ENCODE measurements at regions not wholly inside any gene's neighbourhood (a gene's known extent, or its start where the extent isn't known, plus 50 kb on each side); places are given as distances from the start of the nearest gene placed in this dataset.

DNA sequence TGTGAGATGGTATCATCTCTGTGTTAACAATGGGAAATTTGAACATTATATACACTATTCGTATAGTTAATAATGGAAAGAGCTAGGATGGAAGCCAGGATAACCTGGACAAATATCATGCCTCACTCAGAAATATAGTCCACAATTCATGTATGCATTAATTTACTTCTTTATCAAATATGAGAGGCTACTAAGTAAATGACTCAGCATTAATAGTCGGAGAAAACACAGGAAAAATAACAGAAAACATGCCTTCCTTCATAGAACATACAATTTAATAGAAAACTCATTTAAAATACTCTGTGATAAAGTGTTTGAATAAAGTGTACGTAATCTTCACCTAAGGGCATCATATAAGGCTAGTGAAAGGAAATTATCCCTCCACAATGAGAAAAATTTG is 383.4 kb upstream of the SLITRK5 start:
- Mint-ChIP-seq H3K36me3 (ENCODE audit: insufficient read depth in 1 of 3, low read depth in 3 of 3) (no peaks in the 10 kb centered on the region), H3K27ac (no peak overlapping the region), H3K4me3 (no peak overlapping the region), H3K27me3 (ENCODE audit: low read depth) (no peaks in the 10 kb centered on the region), H3K4me1 (no peaks in the 10 kb centered on the region), H3K9me3 (no peaks in the 10 kb centered on the region)
- no peak overlapping the region for H2BK5ac ChIP-seq (ENCODE audit: insufficient read length, low read length)
- TF ChIP-seq, protein P1, sequence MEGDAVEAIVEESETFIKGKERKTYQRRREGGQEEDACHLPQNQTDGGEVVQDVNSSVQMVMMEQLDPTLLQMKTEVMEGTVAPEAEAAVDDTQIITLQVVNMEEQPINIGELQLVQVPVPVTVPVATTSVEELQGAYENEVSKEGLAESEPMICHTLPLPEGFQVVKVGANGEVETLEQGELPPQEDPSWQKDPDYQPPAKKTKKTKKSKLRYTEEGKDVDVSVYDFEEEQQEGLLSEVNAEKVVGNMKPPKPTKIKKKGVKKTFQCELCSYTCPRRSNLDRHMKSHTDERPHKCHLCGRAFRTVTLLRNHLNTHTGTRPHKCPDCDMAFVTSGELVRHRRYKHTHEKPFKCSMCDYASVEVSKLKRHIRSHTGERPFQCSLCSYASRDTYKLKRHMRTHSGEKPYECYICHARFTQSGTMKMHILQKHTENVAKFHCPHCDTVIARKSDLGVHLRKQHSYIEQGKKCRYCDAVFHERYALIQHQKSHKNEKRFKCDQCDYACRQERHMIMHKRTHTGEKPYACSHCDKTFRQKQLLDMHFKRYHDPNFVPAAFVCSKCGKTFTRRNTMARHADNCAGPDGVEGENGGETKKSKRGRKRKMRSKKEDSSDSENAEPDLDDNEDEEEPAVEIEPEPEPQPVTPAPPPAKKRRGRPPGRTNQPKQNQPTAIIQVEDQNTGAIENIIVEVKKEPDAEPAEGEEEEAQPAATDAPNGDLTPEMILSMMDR (conservative IDR thresholded peaks at IDR 0.05), result no peak
- H2BK12ac ChIP-seq (ENCODE audit: insufficient read length, low read depth, low read length), result no peak overlapping the region
- no peaks in the 10 kb centered on the region for H3K23me2 ChIP-seq (ENCODE audit: insufficient read length, low read depth, low read length, poor library complexity, severe bottlenecking)
- H3K27ac ChIP-seq (ENCODE audit: insufficient read length, low read depth, low read length), result no peak overlapping the region
- no peaks in the 10 kb centered on the region for H3K79me1 ChIP-seq (ENCODE audit: insufficient read depth, low read depth, low read length, poor library complexity, severe bottlenecking)
- no peaks in the 10 kb centered on the region for H3K27me3 ChIP-seq (ENCODE audit: insufficient read depth, low read length)
- H2BK120ac ChIP-seq (ENCODE audit: low read depth, low read length, poor library complexity, severe bottlenecking), result no peak overlapping the region
- no peak for DNase-seq
- no peak overlapping the region for H2BK20ac ChIP-seq (ENCODE audit: low read depth, low read length, poor library complexity, severe bottlenecking)
- H3K4ac ChIP-seq (ENCODE audit: low read depth, low read length), result no peak overlapping the region
- no peak overlapping the region for H3K23ac ChIP-seq (ENCODE audit: insufficient read length, low read depth, low read length)
- no peak overlapping the region for H3K9ac ChIP-seq (ENCODE audit: extremely low read depth, insufficient read length, low read length)
- H3K4me1 ChIP-seq (ENCODE audit: insufficient read depth, low read length), result no peaks in the 10 kb centered on the region
- no peak overlapping the region for H2BK15ac ChIP-seq (ENCODE audit: low read depth, low read length)
- H3K79me2 ChIP-seq (ENCODE audit: insufficient read depth, low read length), result no peaks in the 10 kb centered on the region
- H2AK5ac ChIP-seq (ENCODE audit: insufficient read length, low read length), result no peak overlapping the region
- WGBS (ENCODE audit: extremely low coverage, insufficient read length, low lambda C conversion rate), result no CpG with 5 or more reads among the region's 3 CpGs
- no peak overlapping the region for H4K5ac ChIP-seq (ENCODE audit: insufficient read length, low read depth, low read length)
- no peak overlapping the region for H3T11ph ChIP-seq (ENCODE audit: low read length)
- H3K9me3 ChIP-seq (ENCODE audit: control insufficient read depth, low read depth, low read length), result no peaks in the 10 kb centered on the region
- no peak overlapping the region for H3K18ac ChIP-seq (ENCODE audit: insufficient read length, low read depth, low read length)
- H2AFZ ChIP-seq (ENCODE audit: low read length), result no peak overlapping the region
- no peak overlapping the region for H3K56ac ChIP-seq (ENCODE audit: insufficient read length, low read depth, low read length)
- no peak overlapping the region for H3K4me2 ChIP-seq (ENCODE audit: insufficient read depth, insufficient read length, low read length)
- H3K14ac ChIP-seq (ENCODE audit: insufficient read depth, low read length), result no peak overlapping the region
- H4K8ac ChIP-seq (replicated peaks; ENCODE audit: insufficient read length, low read depth, low read length), result no peak overlapping the region
- no peaks in the 10 kb centered on the region for H4K20me1 ChIP-seq (ENCODE audit: control insufficient read depth, insufficient read depth, insufficient read length)
- H4K91ac ChIP-seq (ENCODE audit: insufficient read length, low read depth, low read length), result no peak overlapping the region

Measured in H9 (cell line).